K562 (cell line): ENCODE measurements at regions not wholly inside any gene's neighbourhood (a gene's known extent, or its start where the extent isn't known, plus 50 kb on each side); places are given as distances from the start of the nearest gene placed in this dataset.

Experiments used
- ATAC-seq: fragments of 200-7000 bp; cut with Tn5 transposase; 3 replicates; pipeline ENCODE4 v1.9.1; 2020; ENCODE audit warnings: moderate library complexity
- BruUV-seq: library from RNA; stranded (reverse); fragments of 400-500 nt; replicated peaks from 2 replicates; lab custom pipeline; 2021; lab: Mats Ljungman, UMichigan
- CTCF ChIA-PET: fragments of 300-600 bp; formaldehyde crosslinking; extraction: SDS; loops from one replicate; lab custom pipeline; 2021; ENCODE audit warnings: low intra/inter-chr PET ratio; lab: Yijun Ruan, JAX
- POLR2A ChIA-PET: fragments of 300-600, 350-650 bp; sonication (Branson Sonifier 250); formaldehyde crosslinking; extraction: SDS; loops from one replicate; lab custom pipeline; 2021; ENCODE audit warnings: antibody characterized with exemption, inconsistent platforms; lab: Yijun Ruan, JAX
- DNase-seq, 4 experiments: peaks; one replicate each; pipeline versions ENCODE4 v3.0.0 to v3.0.0-alpha.2; 2011 to 2018; ENCODE audit warnings: low spot score in 3 of 4, mixed read lengths in 3 of 4; ENCODE audit errors: extremely low read depth in 1 of 4
- FAIRE-seq: peaks from 2 replicates; lab custom pipeline; 2011; peaks lifted over from hg19 to GRCh38; lab: Jason Lieb, UNC
- H2AFZ ChIP-seq: 2 replicates; pipeline ENCODE4 v1.6.0; 2011; ENCODE audit warnings: low read depth, low read length, control low read depth, inconsistent platforms
- H3K27ac ChIP-seq: fragments of 200-600 bp; 3 replicates; pipeline ENCODE4 v1.8.0; 2011; ENCODE audit warnings: low read depth, mild to moderate bottlenecking, control low read depth, inconsistent platforms, low read length, moderate library complexity, mixed read lengths; ENCODE audit errors: extremely low read depth
- H3K27me3 ChIP-seq, 2 experiments: fragments of 300-600 bp in 1 of 2; 2 replicates in 1 of 2; 3 replicates in 1 of 2; pipeline versions ENCODE4 v1.6.0 to v1.8.0; 2011; ENCODE audit warnings: inconsistent platforms in 2 of 2, low read length in 2 of 2, mild to moderate bottlenecking in 1 of 2, mixed read lengths in 1 of 2, moderate library complexity in 1 of 2; ENCODE audit not compliant: control insufficient read depth in 2 of 2, insufficient read depth in 2 of 2
- H3K36me3 ChIP-seq: fragments of 300-600 bp; 3 replicates; pipeline ENCODE4 v1.8.0; 2011; ENCODE audit warnings: mild to moderate bottlenecking, low read length, inconsistent platforms; ENCODE audit not compliant: control insufficient read depth, insufficient read depth
- H3K4me1 ChIP-seq, 2 experiments: fragments of 200-600 bp in 1 of 2; replicated peaks in 1 of 2; 2 replicates in 1 of 2; 3 replicates in 1 of 2; pipeline versions ENCODE4 v1.5.1 to v1.8.0; 2011; ENCODE audit warnings: inconsistent platforms in 2 of 2, low read length in 2 of 2, mild to moderate bottlenecking in 1 of 2, mixed read lengths in 1 of 2, moderate library complexity in 1 of 2; ENCODE audit not compliant: control insufficient read depth in 2 of 2, insufficient read depth in 2 of 2
- H3K4me2 ChIP-seq: 2 replicates; pipeline ENCODE4 v1.6.1; 2011; ENCODE audit warnings: low read length, control low read depth, inconsistent platforms, mixed read lengths; ENCODE audit not compliant: insufficient read depth
- H3K4me3 ChIP-seq: fragments of 200-600 bp; sonication (generic), shearing (Covaris generic); 2 replicates; pipeline ENCODE4 v1.5.1; 2016; ENCODE audit warnings: control low read depth, inconsistent platforms
- H3K79me2 ChIP-seq: fragments of 200-600 bp; 3 replicates; pipeline ENCODE4 v1.8.0; 2011; ENCODE audit warnings: low read length, inconsistent platforms; ENCODE audit not compliant: control insufficient read depth, insufficient read depth
- H3K9ac ChIP-seq, 2 experiments: 2 replicates each; pipeline versions ENCODE4 v1.6.0 to v1.6.1; 2011; ENCODE audit warnings: low read depth in 2 of 2, low read length in 2 of 2, control low read depth in 1 of 2, inconsistent platforms in 1 of 2, mild to moderate bottlenecking in 1 of 2, mixed read lengths in 1 of 2; ENCODE audit not compliant: insufficient read depth in 1 of 2
- H3K9me1 ChIP-seq: one replicate; pipeline ENCODE4 v1.6.0; 2011; ENCODE audit warnings: inconsistent platforms, mild to moderate bottlenecking, low read length, moderate library complexity; ENCODE audit not compliant: control insufficient read depth, insufficient read depth
- H3K9me3 ChIP-seq: replicated peaks from 2 replicates; pipeline ENCODE4 v1.5.1; 2011; ENCODE audit warnings: low read depth, low read length, inconsistent platforms; ENCODE audit not compliant: control insufficient read depth, insufficient read depth
- H4K20me1 ChIP-seq: replicated peaks from 2 replicates; pipeline ENCODE4 v1.6.1; 2011; ENCODE audit warnings: low read length, inconsistent platforms, mixed read lengths; ENCODE audit not compliant: control insufficient read depth, insufficient read depth
- AFF4 ChIP-seq: sonication (generic); formaldehyde crosslinking; IDR thresholded peaks from 2 replicates; pipeline ENCODE4 v1.8.0; 2023; ENCODE audit warnings: mild to moderate bottlenecking, missing genetic modification reagents
- E2F6 ChIP-seq, 2 experiments: IDR thresholded peaks; 2 replicates each; pipeline ENCODE4 v1.6.1; 2011; ENCODE audit warnings: borderline replicate concordance in 1 of 2, control low read depth in 1 of 2, low read depth in 1 of 2, low read length in 1 of 2, mild to moderate bottlenecking in 1 of 2, mixed read lengths in 1 of 2, moderate library complexity in 1 of 2; ENCODE audit not compliant: insufficient read depth in 1 of 2, insufficient read length in 1 of 2, poor library complexity in 1 of 2, severe bottlenecking in 1 of 2; ENCODE audit errors: extremely low read depth in 1 of 2
- KDM2B ChIP-seq: fragments of 250-450 bp; sonication (Bioruptor Pico); IDR thresholded peaks from 2 replicates; pipeline ENCODE4 v1.8.0; 2021; ENCODE audit warnings: mild to moderate bottlenecking, moderate library complexity
- KLF6 ChIP-seq: fragments of 250-450 bp; sonication (Bioruptor Pico); IDR thresholded peaks from 2 replicates; pipeline ENCODE4 v1.4.0; 2020; ENCODE audit warnings: mild to moderate bottlenecking, moderate library complexity, borderline replicate concordance
- RB1 ChIP-seq: fragments of 450-650 bp; IDR thresholded peaks from 2 replicates; pipeline ENCODE4 v1.6.1; 2017; ENCODE audit warnings: low read depth, mild to moderate bottlenecking
- SMARCB1 ChIP-seq: IDR thresholded peaks from 2 replicates; pipeline ENCODE4 v1.6.1; 2011; ENCODE audit warnings: improper control_type of control experiment, low read depth; ENCODE audit not compliant: insufficient read length
- WGBS: fragments of 100-300 bp; shearing (Covaris generic); methylation state at CpG from one replicate; pipeline ENCODE4 v1.1.6; 2016; ENCODE audit warnings: low coverage, mixed read lengths; ENCODE audit not compliant: insufficient coverage; ENCODE audit errors: missing lambda C conversion rate; 5-methylcytosine and 5-hydroxymethylcytosine counted together
- in situ Hi-C: fragments of 300-500 bp; cut with MboI; formaldehyde crosslinking; loops from 4 replicates; pipeline ENCODE4 v1.15.0; 2018; ENCODE audit warnings: inconsistent platforms, mixed read lengths
- intact Hi-C: fragments of 100-400 bp; cut with micrococcal nuclease; formaldehyde crosslinking; loops from 2 replicates; pipeline ENCODE4 v1.14.2; 2022

- no peaks in the 10 kb centered on the region for H3K9me1 ChIP-seq
- no peak for FAIRE-seq
- H4K20me1 ChIP-seq = no peaks in the 10 kb centered on the region
- no peaks in the 10 kb centered on the region for H3K4me1 ChIP-seq
- in situ Hi-C loops (no loop called here), intact Hi-C loops (no loop called here)
- ATAC-seq = no peak
- no peak overlapping the region for H3K4me3 ChIP-seq
- H3K36me3 ChIP-seq = no peaks in the 10 kb centered on the region
- TF ChIP-seq KDM2B (no peak), RB1 (no peak), AFF4 (no peak), SMARCB1 (no peak), E2F6 (IDR thresholded peaks at IDR 0.05; ENCODE audit: borderline replicate concordance in 1 of 2, extremely low read depth in 1 of 2, insufficient read depth in 1 of 2, insufficient read length in 1 of 2, low read depth in 1 of 2, low read length in 1 of 2, poor library complexity in 1 of 2, severe bottlenecking in 1 of 2) (no peak), KLF6 (no peak)
- ChIA-PET CTCF (no interaction called here), POLR2A (no interaction called here)
- no peak overlapping the region for H3K4me2 ChIP-seq
- H3K27me3 ChIP-seq = no peaks in the 10 kb centered on the region
- 0% methylated on average over 1 of the region's 1 CpG for WGBS
- no peak overlapping the region for H2AFZ ChIP-seq
- no peaks in the 10 kb centered on the region for H3K9me3 ChIP-seq
- no peak for DNase-seq
- no peaks in the 10 kb centered on the region for H3K79me2 ChIP-seq
- no peak overlapping the region for H3K9ac ChIP-seq
- no peak overlapping the region for H3K27ac ChIP-seq
- BruUV-seq = no TSS peak
Observed at GRCh38 chr12:22866406-22866805, 241.4 kb downstream of the ETNK1 start.
